GM12865 (cell line): ENCODE measurements at regions not wholly inside any gene's neighbourhood (a gene's known extent, or its start where the extent isn't known, plus 50 kb on each side); places are given as distances from the start of the nearest gene placed in this dataset.

Experiments used
- DNase-seq: peaks from one replicate; pipeline ENCODE4 v3.0.0; 2010; ENCODE audit warnings: low read depth
- H3K4me3 ChIP-seq: 2 replicates; pipeline ENCODE4 v1.5.1; 2011; ENCODE audit warnings: mild to moderate bottlenecking, low read depth, low read length, control low read depth
- TF ChIP-seq, protein P1 (sequence below): IDR thresholded peaks from 2 replicates; pipeline ENCODE4 v1.5.1; 2011; ENCODE audit warnings: low read length, control low read depth, low read depth, inconsistent platforms; ENCODE audit not compliant: insufficient read depth; ENCODE audit errors: missing control alignments

DNA sequence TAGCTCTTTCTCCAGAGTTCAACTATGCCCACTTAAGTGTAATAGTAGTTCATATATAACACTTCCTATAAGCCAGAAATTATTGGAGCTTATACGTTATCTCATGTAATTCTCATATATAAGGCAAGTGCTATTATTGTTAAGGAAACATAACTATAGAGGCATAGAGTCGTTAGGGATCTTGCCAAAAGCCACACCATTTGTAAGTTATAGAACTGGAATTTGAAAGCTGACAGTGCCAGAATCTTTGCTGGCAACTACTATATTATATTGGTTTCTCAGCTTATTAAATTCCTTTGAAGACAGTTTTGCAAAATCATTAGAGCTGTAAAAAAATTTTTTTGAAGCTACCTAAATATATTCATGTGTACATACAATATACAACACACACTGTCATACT lies 51.0 kb upstream of the MBNL2 start:
- TF ChIP-seq, protein P1, sequence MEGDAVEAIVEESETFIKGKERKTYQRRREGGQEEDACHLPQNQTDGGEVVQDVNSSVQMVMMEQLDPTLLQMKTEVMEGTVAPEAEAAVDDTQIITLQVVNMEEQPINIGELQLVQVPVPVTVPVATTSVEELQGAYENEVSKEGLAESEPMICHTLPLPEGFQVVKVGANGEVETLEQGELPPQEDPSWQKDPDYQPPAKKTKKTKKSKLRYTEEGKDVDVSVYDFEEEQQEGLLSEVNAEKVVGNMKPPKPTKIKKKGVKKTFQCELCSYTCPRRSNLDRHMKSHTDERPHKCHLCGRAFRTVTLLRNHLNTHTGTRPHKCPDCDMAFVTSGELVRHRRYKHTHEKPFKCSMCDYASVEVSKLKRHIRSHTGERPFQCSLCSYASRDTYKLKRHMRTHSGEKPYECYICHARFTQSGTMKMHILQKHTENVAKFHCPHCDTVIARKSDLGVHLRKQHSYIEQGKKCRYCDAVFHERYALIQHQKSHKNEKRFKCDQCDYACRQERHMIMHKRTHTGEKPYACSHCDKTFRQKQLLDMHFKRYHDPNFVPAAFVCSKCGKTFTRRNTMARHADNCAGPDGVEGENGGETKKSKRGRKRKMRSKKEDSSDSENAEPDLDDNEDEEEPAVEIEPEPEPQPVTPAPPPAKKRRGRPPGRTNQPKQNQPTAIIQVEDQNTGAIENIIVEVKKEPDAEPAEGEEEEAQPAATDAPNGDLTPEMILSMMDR: no peak
- no peak overlapping the region for H3K4me3 ChIP-seq
- DNase-seq: no peak
